ENCODE measurements at regions not wholly inside any gene's neighbourhood (a gene's known extent, or its start where the extent isn't known, plus 50 kb on each side); places are given as distances from the start of the nearest gene placed in this dataset.
A peak's percentile ranks its signal among the peaks of the same experiment; 100 is the strongest.

- no peak for DNase-seq
These were observed 172.5 kb downstream of the IER5 start for GRCh38 chr1:181260994-181261393.

GRCh38 chr1:181262069-181262468 lies 173.6 kb downstream of the IER5 start:
- DNase-seq: no peak

GRCh38 chr1:181263444-181263843 lies 174.9 kb downstream of the IER5 start:
- no peak for DNase-seq

DNA sequence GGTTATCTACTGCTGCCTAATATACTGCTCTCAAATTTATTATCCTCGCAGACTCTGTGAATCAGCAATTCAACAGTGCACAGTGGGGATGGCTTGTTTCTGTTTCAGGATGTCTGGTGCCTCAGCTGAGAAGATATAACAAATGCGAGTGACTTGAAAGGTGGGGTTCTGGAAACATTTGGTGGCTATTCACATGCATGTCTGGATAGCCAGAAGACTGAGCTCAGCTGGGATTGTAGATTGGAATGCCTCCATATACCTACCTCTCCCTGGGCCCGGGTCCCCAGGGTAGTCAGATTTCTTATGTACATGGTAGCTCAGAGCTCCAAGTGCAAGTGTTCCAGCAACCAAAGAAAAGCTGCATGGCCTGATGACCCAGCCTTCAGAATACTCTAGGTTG lies 176.3 kb downstream of the IER5 start:
- DNase-seq: no peak

DNA sequence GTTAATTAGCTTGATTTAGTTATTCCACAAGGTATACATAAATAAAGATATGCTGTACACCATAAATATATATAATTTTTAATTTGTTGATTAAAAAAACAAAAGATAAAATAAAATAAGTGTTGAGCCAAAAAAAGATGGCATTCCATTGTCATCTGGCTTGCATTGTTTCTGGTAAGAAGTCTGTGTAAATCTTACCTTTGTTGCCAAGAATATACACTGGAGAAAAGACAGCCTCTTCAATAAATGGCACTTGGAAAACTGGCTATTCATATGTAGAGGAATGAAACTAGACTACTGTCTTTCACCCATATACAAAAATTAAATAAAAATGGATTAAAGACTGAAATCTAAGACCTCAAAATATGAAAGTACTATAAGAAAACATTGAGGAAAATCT lies 196.5 kb downstream of the IER5 start:
- DNase-seq: no peak

DNA sequence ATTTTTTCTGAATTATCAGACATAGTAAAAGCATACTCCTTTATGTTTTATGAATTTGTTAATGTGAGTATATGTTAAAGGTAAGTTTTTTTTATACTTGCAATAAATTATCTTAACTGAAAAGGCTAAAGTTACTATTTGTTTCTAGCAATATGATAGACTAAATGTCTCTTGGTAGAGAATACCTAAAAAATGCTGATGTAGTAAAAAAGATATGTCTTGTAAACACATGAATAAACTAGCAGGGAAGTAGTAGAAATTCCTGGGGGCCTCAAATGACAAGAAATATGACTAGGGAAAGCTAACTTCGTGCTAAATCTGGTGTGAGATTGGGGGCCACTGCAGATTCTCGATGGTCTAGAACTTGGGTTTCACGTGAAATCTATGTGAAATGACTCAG lies 188.1 kb upstream of the CACNA1E start:
- no peak for DNase-seq

DNA sequence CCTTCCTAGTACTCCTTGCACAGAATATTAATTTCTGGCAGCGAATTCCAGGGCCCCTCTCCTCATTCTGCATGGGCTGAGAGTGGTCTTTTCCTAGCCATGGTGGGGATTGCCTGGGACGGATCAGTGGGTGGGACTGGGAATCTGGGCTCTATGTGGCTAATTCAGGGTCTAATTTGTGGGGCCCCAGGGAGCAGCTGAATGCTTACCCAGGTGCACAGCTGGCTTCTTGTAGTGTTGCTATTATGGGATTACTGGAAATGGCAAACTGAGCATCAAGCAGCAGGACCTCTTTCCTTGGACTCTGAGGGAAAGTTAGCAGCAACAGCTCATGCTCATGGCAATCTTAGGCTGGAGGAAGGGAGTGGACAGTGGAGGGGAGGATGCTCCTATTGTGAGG lies 187.1 kb upstream of the CACNA1E start:
- no peak for DNase-seq

- DNase-seq: no peak
These were observed 175.2 kb upstream of the CACNA1E start for GRCh38 chr1:181308098-181308497.

DNA sequence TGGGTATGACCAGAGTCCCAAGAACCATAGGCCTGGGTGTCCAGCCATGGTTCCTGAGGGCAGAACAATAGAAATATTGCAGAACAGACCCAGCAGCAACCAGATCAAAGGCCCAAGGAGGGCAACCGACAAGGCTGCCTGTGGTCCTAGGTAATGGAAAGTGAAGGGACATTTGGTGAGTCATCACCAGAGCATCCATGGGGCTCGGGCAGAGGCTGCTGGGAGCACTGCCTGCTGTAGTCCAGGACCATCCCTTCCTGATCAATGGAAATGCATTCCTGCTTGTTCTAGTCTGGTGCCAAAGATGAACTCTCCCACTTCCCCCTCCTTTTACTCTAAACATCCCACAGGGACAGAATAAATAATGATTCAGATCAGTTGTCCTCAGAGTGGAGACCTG lies 172.8 kb upstream of the CACNA1E start:
- peak; percentile 92 for DNase-seq

GRCh38 chr1:181312946-181313345 lies 170.4 kb upstream of the CACNA1E start:
- DNase-seq: peak; percentile 16

DNA sequence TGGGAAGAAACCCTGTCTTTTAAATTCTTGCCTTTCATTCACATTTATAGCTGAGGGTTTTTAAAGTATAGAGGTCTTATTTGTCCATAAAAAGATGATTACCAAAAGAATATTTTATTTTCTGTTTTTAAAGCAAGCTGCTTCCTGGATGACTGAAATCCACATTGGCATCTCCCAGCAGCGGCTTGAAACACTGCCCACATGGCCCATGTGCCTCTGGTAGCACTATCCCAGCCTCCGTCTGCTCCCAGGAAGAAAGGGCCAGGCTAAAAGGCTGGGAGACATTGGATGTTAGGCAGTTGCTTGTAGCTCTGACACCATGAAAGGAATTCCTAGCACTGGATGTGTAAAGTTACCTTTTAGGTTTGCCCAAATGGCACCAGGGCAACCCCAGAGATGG lies 169.9 kb upstream of the CACNA1E start:
- peak; percentile 25 for DNase-seq

DNA sequence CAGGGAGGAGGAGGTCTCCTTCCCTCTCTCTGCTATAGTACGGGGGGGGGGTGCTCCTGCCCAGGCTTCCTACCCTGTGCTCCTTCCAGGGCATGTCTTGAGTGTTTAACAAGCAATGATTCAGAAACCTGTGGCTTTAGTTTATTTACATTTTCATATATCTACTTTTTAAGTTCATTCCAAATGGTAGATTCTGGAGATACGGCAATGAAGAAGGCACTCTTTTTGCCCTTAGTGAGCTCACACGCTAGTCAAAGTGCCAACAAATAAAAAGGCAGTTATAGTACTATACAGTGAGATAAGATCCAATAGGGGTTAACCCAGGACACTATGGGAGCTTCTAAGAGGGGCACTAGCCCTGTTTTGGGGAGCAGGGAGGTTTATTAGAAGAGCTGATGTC lies 169.3 kb upstream of the CACNA1E start:
- no peak for DNase-seq

DNA sequence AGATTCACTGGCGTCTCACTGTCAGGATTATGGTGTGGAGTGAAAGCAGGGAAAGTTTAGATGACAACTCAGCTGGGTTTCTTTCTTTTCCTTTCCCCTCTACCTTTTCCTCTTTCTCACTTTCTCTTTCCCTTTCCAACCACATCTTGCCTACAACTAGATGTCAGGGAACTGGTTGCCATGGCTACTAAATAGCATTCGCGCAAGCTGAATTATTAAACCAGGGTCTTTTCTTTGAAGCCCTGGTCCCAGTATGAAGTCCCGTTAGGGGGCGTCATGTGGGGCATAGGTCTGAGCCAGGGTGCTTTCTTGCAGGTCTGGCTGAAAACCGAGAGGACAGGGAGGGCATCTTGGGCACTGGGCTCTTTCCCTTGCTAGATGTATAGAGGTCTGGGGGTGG lies 168.4 kb upstream of the CACNA1E start:
- DNase-seq: no peak

DNA sequence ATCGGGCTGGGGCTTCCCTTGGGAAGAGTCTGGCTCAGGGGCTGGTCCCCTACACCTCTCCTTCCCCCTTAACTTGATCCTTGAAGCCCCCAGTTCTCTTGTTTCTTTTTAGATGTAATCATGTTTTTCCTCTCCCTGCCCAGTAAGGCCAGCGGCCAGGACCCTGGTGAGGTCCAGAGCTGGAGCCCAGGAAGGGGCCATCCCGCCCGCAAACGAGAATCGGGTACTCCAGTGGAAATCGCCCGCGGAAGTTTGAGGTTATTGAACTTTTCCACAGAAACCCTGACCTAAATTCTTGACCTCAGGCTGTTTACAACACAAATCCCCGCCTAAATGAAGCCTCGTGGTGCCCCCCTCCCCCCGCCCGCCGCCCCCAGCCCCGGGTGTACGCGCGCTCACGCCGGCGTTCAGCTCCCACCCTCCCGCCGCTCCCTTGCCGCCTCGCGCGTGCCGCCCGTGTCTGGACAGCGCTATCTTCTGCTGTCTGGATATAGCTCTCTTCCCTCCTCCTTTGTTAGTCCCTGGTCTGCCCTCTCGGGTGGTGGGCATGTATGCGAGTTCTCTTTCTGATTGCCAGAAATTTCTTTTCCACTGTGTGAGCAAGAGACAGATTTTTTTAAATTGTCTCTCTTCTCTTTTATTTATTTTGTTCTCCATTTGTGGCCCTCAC lies 165.9 kb upstream of the CACNA1E start:
- DNase-seq: peak; percentile 61

GRCh38 chr1:181318022-181318857 lies 165.1 kb upstream of the CACNA1E start:
- DNase-seq: peak; percentile 59

DNA sequence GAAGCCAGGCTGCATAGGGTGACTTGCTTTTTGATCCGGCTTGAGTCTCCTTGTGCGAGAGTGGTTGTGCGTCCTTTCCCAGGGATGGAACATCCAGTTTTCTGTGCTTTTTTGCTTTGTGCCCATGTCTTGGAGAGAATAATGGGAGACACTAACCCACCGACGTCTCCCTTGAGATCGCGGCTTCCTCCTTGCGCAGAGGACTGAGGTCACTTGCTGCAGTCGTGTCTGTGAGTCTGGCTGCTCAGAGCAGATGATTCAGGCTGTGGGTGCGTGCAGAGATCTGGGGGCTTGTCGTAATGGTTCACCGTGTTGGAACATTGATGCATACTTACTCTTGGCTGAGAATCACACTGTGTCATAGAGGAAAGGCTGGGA lies 164.5 kb upstream of the CACNA1E start:
- DNase-seq: peak; percentile 51

DNA sequence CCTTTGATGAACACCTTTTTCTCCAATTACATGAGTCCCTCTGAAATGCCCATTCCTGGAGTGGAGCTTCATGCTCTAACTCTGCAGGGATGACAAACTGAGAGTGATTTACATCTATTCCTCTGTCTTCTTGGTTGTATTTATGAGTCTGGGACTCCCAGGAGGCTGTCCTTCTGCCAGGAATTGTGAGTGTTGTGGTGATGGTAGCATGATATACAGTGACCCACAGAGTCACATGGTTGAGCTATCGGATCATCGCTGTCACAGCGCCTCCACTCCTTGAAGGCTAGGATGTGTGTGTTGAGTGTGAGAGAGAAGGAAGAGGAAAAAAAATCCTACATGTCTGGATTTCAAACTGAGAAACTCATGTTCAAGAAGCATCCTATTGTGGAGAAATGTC lies 163.4 kb upstream of the CACNA1E start:
- DNase-seq: peak; percentile 34

GRCh38 chr1:181324797-181325616 lies 158.3 kb upstream of the CACNA1E start:
- peak; percentile 75 for DNase-seq

- DNase-seq: peak; percentile 49
These were observed 157.6 kb upstream of the CACNA1E start for GRCh38 chr1:181325765-181326164.

- peak; percentile 8 for DNase-seq
These were observed 157.0 kb upstream of the CACNA1E start for GRCh38 chr1:181326348-181326747.

- peak; percentile 16 for DNase-seq
These were observed 155.5 kb upstream of the CACNA1E start for GRCh38 chr1:181327796-181328195.

GRCh38 chr1:181334724-181335123 lies 148.6 kb upstream of the CACNA1E start:
- no peak for DNase-seq

GRCh38 chr1:181335631-181336030 lies 147.7 kb upstream of the CACNA1E start:
- no peak for DNase-seq
